ENCODE measurements at regions not wholly inside any gene's neighbourhood (a gene's known extent, or its start where the extent isn't known, plus 50 kb on each side); places are given as distances from the start of the nearest gene placed in this dataset.

DNA sequence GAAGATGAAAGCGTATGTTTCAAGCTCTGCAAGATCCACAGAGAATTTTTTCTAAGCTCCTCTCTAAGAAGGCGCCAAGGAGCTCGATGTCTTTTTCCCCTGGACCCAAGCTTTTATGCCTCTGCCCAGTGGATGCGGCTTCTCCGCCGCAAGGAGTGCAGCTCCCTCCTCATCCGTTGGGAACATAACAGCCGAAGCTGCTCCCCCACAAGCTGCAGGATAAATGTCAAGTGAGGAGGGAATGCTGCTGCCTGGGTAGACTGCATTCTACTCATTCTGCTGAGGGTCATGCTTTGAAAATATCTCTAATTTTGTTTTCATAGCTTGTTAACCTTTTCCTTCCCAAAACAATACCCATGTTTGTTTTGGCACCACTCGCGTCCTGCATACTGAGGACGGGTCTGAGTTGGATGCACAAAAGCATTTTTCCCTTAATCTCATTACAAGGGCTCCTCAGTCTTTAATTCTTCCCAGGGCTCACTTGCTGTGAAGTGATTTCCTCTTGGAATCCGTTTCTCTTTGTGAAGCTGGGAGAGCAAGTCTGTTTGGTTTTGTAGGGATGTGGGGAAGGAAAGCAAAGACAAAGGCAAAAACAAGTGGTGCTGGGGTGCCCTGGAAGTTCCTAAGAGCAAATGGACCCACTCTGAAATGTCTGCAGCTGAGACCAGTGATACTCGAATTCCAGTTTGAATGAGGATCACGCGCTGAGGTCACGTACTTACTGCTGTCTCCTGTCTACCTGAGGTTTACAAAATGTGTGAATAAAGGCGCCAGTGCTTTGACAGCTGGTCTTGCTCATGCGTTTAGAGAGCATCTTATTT lies 134.0 kb upstream of the IRF2BP2 start:
- TF ChIP-seq, protein P1, sequence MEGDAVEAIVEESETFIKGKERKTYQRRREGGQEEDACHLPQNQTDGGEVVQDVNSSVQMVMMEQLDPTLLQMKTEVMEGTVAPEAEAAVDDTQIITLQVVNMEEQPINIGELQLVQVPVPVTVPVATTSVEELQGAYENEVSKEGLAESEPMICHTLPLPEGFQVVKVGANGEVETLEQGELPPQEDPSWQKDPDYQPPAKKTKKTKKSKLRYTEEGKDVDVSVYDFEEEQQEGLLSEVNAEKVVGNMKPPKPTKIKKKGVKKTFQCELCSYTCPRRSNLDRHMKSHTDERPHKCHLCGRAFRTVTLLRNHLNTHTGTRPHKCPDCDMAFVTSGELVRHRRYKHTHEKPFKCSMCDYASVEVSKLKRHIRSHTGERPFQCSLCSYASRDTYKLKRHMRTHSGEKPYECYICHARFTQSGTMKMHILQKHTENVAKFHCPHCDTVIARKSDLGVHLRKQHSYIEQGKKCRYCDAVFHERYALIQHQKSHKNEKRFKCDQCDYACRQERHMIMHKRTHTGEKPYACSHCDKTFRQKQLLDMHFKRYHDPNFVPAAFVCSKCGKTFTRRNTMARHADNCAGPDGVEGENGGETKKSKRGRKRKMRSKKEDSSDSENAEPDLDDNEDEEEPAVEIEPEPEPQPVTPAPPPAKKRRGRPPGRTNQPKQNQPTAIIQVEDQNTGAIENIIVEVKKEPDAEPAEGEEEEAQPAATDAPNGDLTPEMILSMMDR (IDR thresholded peaks at IDR 0.05), result no peak
- TF ChIP-seq POLR2AphosphoS5 (IDR thresholded peaks at IDR 0.05), result no peak
- no peak for TF ChIP-seq POLR2A (IDR thresholded peaks at IDR 0.05)
- no peak for TF ChIP-seq EP300 (IDR thresholded peaks at IDR 0.05; ENCODE audit: low read depth)

Measured in transverse colon (tissue), 4 donors.